ENCODE measurements at regions not wholly inside any gene's neighbourhood (a gene's known extent, or its start where the extent isn't known, plus 50 kb on each side); places are given as distances from the start of the nearest gene placed in this dataset.

DNA sequence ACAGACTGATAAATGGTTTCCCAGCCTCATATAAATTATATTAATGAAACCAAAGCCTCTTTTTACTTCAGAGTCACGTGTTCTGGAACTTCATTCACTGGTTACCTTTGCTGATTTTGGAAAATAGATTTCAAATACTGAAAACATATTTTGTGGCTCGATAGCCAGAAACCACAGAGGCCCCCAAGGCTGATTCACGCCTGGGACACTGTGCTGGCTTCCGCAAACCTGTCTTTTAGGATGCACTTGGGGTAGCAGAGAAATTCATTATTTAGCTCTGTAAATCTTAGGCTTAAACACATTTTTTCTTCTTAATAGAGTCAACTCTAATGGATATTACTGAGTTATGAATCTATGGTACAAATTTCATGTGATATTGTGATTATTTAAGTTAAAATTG lies 90.7 kb upstream of the TMEM18 start:
- no peak overlapping the region for H3K27ac ChIP-seq (ENCODE audit: low read length in 2 of 2)
- TF ChIP-seq, protein P1, sequence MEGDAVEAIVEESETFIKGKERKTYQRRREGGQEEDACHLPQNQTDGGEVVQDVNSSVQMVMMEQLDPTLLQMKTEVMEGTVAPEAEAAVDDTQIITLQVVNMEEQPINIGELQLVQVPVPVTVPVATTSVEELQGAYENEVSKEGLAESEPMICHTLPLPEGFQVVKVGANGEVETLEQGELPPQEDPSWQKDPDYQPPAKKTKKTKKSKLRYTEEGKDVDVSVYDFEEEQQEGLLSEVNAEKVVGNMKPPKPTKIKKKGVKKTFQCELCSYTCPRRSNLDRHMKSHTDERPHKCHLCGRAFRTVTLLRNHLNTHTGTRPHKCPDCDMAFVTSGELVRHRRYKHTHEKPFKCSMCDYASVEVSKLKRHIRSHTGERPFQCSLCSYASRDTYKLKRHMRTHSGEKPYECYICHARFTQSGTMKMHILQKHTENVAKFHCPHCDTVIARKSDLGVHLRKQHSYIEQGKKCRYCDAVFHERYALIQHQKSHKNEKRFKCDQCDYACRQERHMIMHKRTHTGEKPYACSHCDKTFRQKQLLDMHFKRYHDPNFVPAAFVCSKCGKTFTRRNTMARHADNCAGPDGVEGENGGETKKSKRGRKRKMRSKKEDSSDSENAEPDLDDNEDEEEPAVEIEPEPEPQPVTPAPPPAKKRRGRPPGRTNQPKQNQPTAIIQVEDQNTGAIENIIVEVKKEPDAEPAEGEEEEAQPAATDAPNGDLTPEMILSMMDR (IDR thresholded peaks at IDR 0.05) = no peak
- no peak for TF ChIP-seq EZH2 (IDR thresholded peaks at IDR 0.05; ENCODE audit: borderline replicate concordance, insufficient read depth, low read depth, low read length, poor library complexity, severe bottlenecking)
- WGBS (ENCODE audit: insufficient coverage) = 50% methylated on average over 1 of the region's 4 CpGs
- Mint-ChIP-seq H3K27me3 (peaks cover 16% of the 10 kb centered on the region), H3K27ac (no peak overlapping the region), H3K9me3 (ENCODE audit: insufficient read depth) (peaks cover 4% of the 10 kb centered on the region), H3K4me3 (no peak overlapping the region), H3K4me1 (no peaks in the 10 kb centered on the region)
- no peaks in the 10 kb centered on the region for H3K79me2 ChIP-seq (ENCODE audit: control insufficient read depth, insufficient read depth, low read length)
- H3K9me3 ChIP-seq (ENCODE audit: control extremely low read depth in 1 of 3, control insufficient read depth in 2 of 3, insufficient read depth in 1 of 3, low read length in 2 of 3) = no peaks in the 10 kb centered on the region
- H3K4me3 ChIP-seq (ENCODE audit: control extremely low read depth in 1 of 5, extremely low read depth in 1 of 5, insufficient read depth in 1 of 5, low read depth in 2 of 5, low read length in 4 of 5) = no peak overlapping the region
- no peaks in the 10 kb centered on the region for H3K27me3 ChIP-seq (replicated peaks in 1 of 4; ENCODE audit: control extremely low read depth in 1 of 4, control insufficient read depth in 3 of 4, insufficient read depth in 4 of 4, low read length in 3 of 4)
- no peaks in the 10 kb centered on the region for H4K20me1 ChIP-seq (ENCODE audit: control insufficient read depth, insufficient read depth, low read length, poor library complexity, severe bottlenecking)
- no peaks in the 10 kb centered on the region for H3K4me1 ChIP-seq (ENCODE audit: control insufficient read depth in 2 of 2, insufficient read depth in 2 of 2, low read length in 2 of 2)
- ChIA-PET CTCF (no interaction called here), POLR2A (no interaction called here)
- no peak overlapping the region for H2AFZ ChIP-seq (ENCODE audit: insufficient read depth, low read depth, low read length, poor library complexity, severe bottlenecking)
- intact Hi-C loops (cut with micrococcal nuclease) = no loop called here
- no peak overlapping the region for H3K9ac ChIP-seq (ENCODE audit: low read length)
- no peaks in the 10 kb centered on the region for H3K36me3 ChIP-seq (replicated peaks in 1 of 2; ENCODE audit: control extremely low read depth in 1 of 2, control insufficient read depth in 1 of 2, extremely low read depth in 1 of 2, insufficient read depth in 2 of 2, low read length in 1 of 2)
- ATAC-seq (ENCODE audit: low read depth) (no peak), DNase-seq (no peak)
- no peak overlapping the region for H3K4me2 ChIP-seq (replicated peaks; ENCODE audit: low read depth, low read length, poor library complexity, severe bottlenecking)

DNA sequence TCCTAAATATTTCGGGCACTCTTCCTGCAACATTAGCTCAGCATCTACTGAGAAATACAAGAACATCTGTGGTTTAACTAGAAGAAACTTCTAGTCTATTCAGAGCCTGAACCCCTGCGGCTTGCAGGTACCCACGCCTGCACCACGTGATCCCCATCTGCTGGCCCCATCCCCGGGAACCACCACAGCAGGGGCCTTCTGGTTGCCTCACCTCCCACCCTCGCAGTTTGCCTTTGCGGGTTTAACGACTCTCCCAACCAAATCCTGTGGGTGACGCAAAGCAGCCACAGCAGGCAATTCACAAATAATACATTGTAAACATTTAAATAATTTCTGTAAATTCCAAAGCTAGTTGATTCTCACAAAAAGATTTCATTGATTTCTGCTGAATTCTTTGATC lies 90.2 kb upstream of the TMEM18 start:
- no peak for DNase-seq
- WGBS (ENCODE audit: insufficient coverage) = 54% methylated on average over 4 of the region's 9 CpGs
- H3K4me1 ChIP-seq (ENCODE audit: control insufficient read depth in 2 of 2, insufficient read depth in 2 of 2, low read length in 2 of 2) = no peaks in the 10 kb centered on the region
- no peak overlapping the region for H3K4me2 ChIP-seq (replicated peaks; ENCODE audit: low read depth, low read length, poor library complexity, severe bottlenecking)
- ChIA-PET CTCF (no interaction called here), POLR2A (no interaction called here)
- no peak for ATAC-seq (ENCODE audit: low read depth)
- intact Hi-C loops (cut with micrococcal nuclease) = no loop called here
- no peak for TF ChIP-seq EZH2 (IDR thresholded peaks at IDR 0.05; ENCODE audit: borderline replicate concordance, insufficient read depth, low read depth, low read length, poor library complexity, severe bottlenecking)
- TF ChIP-seq, protein P1 (IDR thresholded peaks at IDR 0.05) = no peak
- H3K27me3 ChIP-seq (replicated peaks in 1 of 4; ENCODE audit: control extremely low read depth in 1 of 4, control insufficient read depth in 3 of 4, insufficient read depth in 4 of 4, low read length in 3 of 4) = no peaks in the 10 kb centered on the region
- no peaks in the 10 kb centered on the region for H3K36me3 ChIP-seq (replicated peaks in 1 of 2; ENCODE audit: control extremely low read depth in 1 of 2, control insufficient read depth in 1 of 2, extremely low read depth in 1 of 2, insufficient read depth in 2 of 2, low read length in 1 of 2)
- H2AFZ ChIP-seq (ENCODE audit: insufficient read depth, low read depth, low read length, poor library complexity, severe bottlenecking) = no peak overlapping the region
- no peaks in the 10 kb centered on the region for H3K9me3 ChIP-seq (ENCODE audit: control extremely low read depth in 1 of 3, control insufficient read depth in 2 of 3, insufficient read depth in 1 of 3, low read length in 2 of 3)
- H3K9ac ChIP-seq (ENCODE audit: low read length) = no peak overlapping the region
- peaks cover 4% of the 10 kb centered on the region for H3K9me3 Mint-ChIP-seq (ENCODE audit: insufficient read depth)
- no peaks in the 10 kb centered on the region for H3K79me2 ChIP-seq (ENCODE audit: control insufficient read depth, insufficient read depth, low read length)
- H4K20me1 ChIP-seq (ENCODE audit: control insufficient read depth, insufficient read depth, low read length, poor library complexity, severe bottlenecking) = no peaks in the 10 kb centered on the region
- no peak overlapping the region for H3K27ac ChIP-seq (ENCODE audit: low read length in 2 of 2)
- H3K4me3 ChIP-seq (ENCODE audit: control extremely low read depth in 1 of 5, extremely low read depth in 1 of 5, insufficient read depth in 1 of 5, low read depth in 2 of 5, low read length in 4 of 5) = no peak overlapping the region
- no peak overlapping the region for H3K4me3 Mint-ChIP-seq
- H3K27me3 Mint-ChIP-seq = peaks cover 16% of the 10 kb centered on the region
- H3K27ac Mint-ChIP-seq = no peak overlapping the region
- no peaks in the 10 kb centered on the region for H3K4me1 Mint-ChIP-seq
